Esophagus muscularis mucosa (tissue), 4 donors: ENCODE measurements at regions not wholly inside any gene's neighbourhood (a gene's known extent, or its start where the extent isn't known, plus 50 kb on each side); places are given as distances from the start of the nearest gene placed in this dataset.

Experiments
- DNase-seq: peaks from one replicate; pipeline ENCODE4 v3.0.0-alpha.2; 2017; ENCODE audit errors: extremely low spot score
- H3K27ac ChIP-seq, 4 donors: fragments of 200-600 bp; sonication (generic); replicated peaks in 1 of 4; 1 replicate in 3 of 4; 2 replicates in 1 of 4; pipeline ENCODE4 v1.5.1; 2016 to 2019; ENCODE audit warnings: mild to moderate bottlenecking in 1 of 4
- H3K27me3 ChIP-seq, 4 donors: fragments of 200-600 bp; sonication (generic); one replicate each; pipeline versions ENCODE4 v1.5.1 to v1.6.0; 2016 to 2019
- H3K36me3 ChIP-seq, 4 donors: fragments of 200-600 bp; sonication (generic); one replicate each; pipeline ENCODE4 v1.5.1; 2016 to 2019
- H3K4me1 ChIP-seq, 4 donors: fragments of 200-600 bp; sonication (generic); one replicate each; pipeline ENCODE4 v1.5.1; 2016 to 2019
- H3K4me3 ChIP-seq, 4 donors: fragments of 200-600 bp; sonication (generic); 1 replicate in 2 of 4; 2 replicates in 2 of 4; pipeline ENCODE4 v1.5.1; 2016 to 2019; ENCODE audit warnings: mild to moderate bottlenecking in 4 of 4, moderate library complexity in 1 of 4
- H3K9me3 ChIP-seq, 4 donors: fragments of 200-600 bp; sonication (generic); 1 replicate in 3 of 4; 2 replicates in 1 of 4; pipeline ENCODE4 v1.5.1; 2016 to 2019
- CTCF ChIP-seq, 3 experiments: fragments of 200-600 bp in 2 of 3; fragments of 450-650 bp in 1 of 3; sonication (generic) in 2 of 3; IDR thresholded peaks; one replicate each; pipeline ENCODE4 v1.5.1; 2017 to 2019; ENCODE audit warnings: antibody characterized with exemption in 3 of 3, mild to moderate bottlenecking in 2 of 3, moderate library complexity in 1 of 3
- EP300 ChIP-seq: sonication (generic); formaldehyde crosslinking; IDR thresholded peaks from one replicate; pipeline ENCODE4 v1.6.1; 2017; ENCODE audit warnings: antibody characterized with exemption
- POLR2A ChIP-seq: fragments of 450-650 bp; IDR thresholded peaks from one replicate; pipeline ENCODE4 v1.6.1; 2017; ENCODE audit warnings: antibody characterized with exemption, moderate library complexity, mild to moderate bottlenecking, low read depth
- POLR2AphosphoS5 ChIP-seq, 2 donors: sonication (generic); formaldehyde crosslinking; IDR thresholded peaks; one replicate each; pipeline ENCODE4 v1.6.1; 2017; ENCODE audit warnings: antibody characterized with exemption in 2 of 2
- WGBS: methylation state at CpG from one replicate; pipeline ENCODE4 v1.1.5; 2018; 5-methylcytosine and 5-hydroxymethylcytosine counted together
- intact Hi-C: fragments of 100-400 bp; cut with DNase I; formaldehyde crosslinking; loops from one replicate; pipeline ENCODE4 v1.15.1; 2023

- WGBS, result 80% methylated on average over 14 of the region's 14 CpGs
- no peaks in the 10 kb centered on the region for H3K4me1 ChIP-seq
- no peaks in the 10 kb centered on the region for H3K9me3 ChIP-seq
- H3K27me3 ChIP-seq, result peaks cover 0 to 22% (median 0%) of the 10 kb centered on the region in 4 donors
- no peaks in the 10 kb centered on the region for H3K36me3 ChIP-seq
- TF ChIP-seq POLR2A (no peak), CTCF (IDR thresholded peaks at IDR 0.05) (no peak)
- no peak overlapping the region for H3K27ac ChIP-seq
- intact Hi-C loops, result no loop called here
- peak; percentile 70 for DNase-seq
- no peak overlapping the region for H3K4me3 ChIP-seq
Observed at GRCh38 chr15:101566748-101567488, 77.4 kb upstream of the PCSK6 start.

GRCh38 chr15:101565377-101565776, 75.9 kb upstream of the PCSK6 start:
- WGBS, result 76% methylated on average over 2 of the region's 3 CpGs
- Histone ChIP-seq H3K9me3 (no peaks in the 10 kb centered on the region), H3K27ac (no peak overlapping the region), H3K4me1 (no peaks in the 10 kb centered on the region), H3K27me3 (peaks cover 0 to 22% (median 0%) of the 10 kb centered on the region in 4 donors), H3K36me3 (no peaks in the 10 kb centered on the region), H3K4me3 (no peak overlapping the region)
- intact Hi-C loops, result no loop called here
- TF ChIP-seq EP300 (no peak), POLR2AphosphoS5 (IDR thresholded peaks at IDR 0.05) (no peak), CTCF (IDR thresholded peaks at IDR 0.05) (no peak), POLR2A (no peak)
- DNase-seq, result no peak

- WGBS, result 87% methylated on average over 4 of the region's 4 CpGs
- Histone ChIP-seq H3K9me3 (no peaks in the 10 kb centered on the region), H3K4me3 (no peak overlapping the region), H3K27me3 (peaks cover 0 to 22% (median 0%) of the 10 kb centered on the region in 4 donors), H3K36me3 (no peaks in the 10 kb centered on the region), H3K27ac (no peak overlapping the region), H3K4me1 (no peaks in the 10 kb centered on the region)
- intact Hi-C loops, result no loop called here
- DNase-seq, result no peak
- TF ChIP-seq POLR2A (no peak), POLR2AphosphoS5 (IDR thresholded peaks at IDR 0.05) (no peak), CTCF (IDR thresholded peaks at IDR 0.05) (no peak), EP300 (no peak)
Observed at GRCh38 chr15:101563176-101563796, 73.8 kb upstream of the PCSK6 start.

- no peak for TF ChIP-seq POLR2A
- no peak for TF ChIP-seq CTCF (IDR thresholded peaks at IDR 0.05)
- no peak for TF ChIP-seq POLR2AphosphoS5 (IDR thresholded peaks at IDR 0.05)
- no peak for TF ChIP-seq EP300
- 94% methylated on average over 22 of the region's 22 CpGs for WGBS
- Histone ChIP-seq H3K4me1 (no peaks in the 10 kb centered on the region), H3K36me3 (no peaks in the 10 kb centered on the region), H3K27ac (no peak overlapping the region), H3K4me3 (no peak overlapping the region), H3K27me3 (peaks cover 0 to 17% (median 0%) of the 10 kb centered on the region in 4 donors), H3K9me3 (no peaks in the 10 kb centered on the region)
- intact Hi-C loops, result no loop called here
- peak; percentile 90 for DNase-seq
Observed at GRCh38 chr15:101562428-101563059, 73.0 kb upstream of the PCSK6 start.
